ENCODE measurements at regions not wholly inside any gene's neighbourhood (a gene's known extent, or its start where the extent isn't known, plus 50 kb on each side); places are given as distances from the start of the nearest gene placed in this dataset.

DNA sequence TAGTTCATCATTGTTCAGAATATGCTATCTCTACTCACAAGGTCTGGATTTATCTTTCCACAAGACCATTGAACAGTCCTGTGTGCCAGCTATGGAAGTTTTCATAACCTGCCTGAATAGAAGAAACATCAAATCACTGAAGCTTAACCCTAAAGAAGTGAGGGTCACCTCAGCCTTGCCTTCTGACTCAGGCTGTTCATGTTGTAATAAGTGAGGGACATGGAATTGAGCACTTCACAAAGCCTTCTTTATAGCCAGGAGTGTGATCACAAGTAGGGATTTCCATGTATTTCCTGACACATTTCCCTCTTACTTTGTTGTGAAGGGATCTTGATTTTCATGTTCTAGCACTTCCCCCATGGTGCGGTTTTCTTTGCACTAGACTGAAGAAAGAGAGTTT lies 577.5 kb upstream of the WWC1 start:
- no peak overlapping the region for H3K4me3 ChIP-seq (ENCODE audit: control insufficient read depth, low read depth, low read length)
- TF ChIP-seq, protein P1, sequence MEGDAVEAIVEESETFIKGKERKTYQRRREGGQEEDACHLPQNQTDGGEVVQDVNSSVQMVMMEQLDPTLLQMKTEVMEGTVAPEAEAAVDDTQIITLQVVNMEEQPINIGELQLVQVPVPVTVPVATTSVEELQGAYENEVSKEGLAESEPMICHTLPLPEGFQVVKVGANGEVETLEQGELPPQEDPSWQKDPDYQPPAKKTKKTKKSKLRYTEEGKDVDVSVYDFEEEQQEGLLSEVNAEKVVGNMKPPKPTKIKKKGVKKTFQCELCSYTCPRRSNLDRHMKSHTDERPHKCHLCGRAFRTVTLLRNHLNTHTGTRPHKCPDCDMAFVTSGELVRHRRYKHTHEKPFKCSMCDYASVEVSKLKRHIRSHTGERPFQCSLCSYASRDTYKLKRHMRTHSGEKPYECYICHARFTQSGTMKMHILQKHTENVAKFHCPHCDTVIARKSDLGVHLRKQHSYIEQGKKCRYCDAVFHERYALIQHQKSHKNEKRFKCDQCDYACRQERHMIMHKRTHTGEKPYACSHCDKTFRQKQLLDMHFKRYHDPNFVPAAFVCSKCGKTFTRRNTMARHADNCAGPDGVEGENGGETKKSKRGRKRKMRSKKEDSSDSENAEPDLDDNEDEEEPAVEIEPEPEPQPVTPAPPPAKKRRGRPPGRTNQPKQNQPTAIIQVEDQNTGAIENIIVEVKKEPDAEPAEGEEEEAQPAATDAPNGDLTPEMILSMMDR (conservative IDR thresholded peaks at IDR 0.05; ENCODE audit: control insufficient read depth, insufficient read depth, low read depth, low read length) = no peak
- DNase-seq (ENCODE audit: low read depth) = no peak

DNA sequence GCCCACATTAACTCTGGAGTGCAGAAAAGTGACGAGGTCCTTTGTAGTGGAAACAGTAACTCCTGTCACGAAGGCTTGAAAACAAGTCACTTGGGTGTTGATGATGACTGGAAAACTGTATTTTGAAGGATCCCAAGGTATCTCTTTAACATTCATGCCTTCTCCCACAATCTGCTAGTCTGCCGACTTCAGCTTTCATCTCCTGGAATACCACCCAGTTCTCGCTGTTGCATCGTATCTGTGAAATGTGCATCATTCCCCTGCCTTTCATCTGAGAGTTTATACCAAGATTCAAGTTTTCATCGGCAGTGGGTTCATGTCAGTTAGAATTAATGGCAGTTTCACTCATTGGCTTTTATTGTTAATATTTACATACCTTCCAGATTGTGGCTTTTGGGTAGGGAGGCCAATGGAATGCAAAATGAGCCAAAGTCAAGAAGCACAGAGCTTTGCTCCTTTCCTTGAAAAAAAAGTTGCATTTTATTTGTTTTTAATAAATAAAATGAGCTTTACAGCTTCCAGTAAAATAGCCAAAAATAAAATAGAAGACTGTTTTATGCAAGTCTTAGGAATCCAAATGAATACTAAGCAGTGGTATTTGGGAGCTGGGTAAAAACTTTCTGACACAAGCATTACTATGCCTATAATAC lies 575.2 kb upstream of the WWC1 start:
- DNase-seq (ENCODE audit: low read depth) = no peak
- H3K4me3 ChIP-seq (ENCODE audit: control insufficient read depth, low read depth, low read length) = no peak overlapping the region
- TF ChIP-seq, protein P1 (conservative IDR thresholded peaks at IDR 0.05; ENCODE audit: control insufficient read depth, insufficient read depth, low read depth, low read length) = no peak

GRCh38 chr5:167720259-167720658 lies 571.2 kb upstream of the WWC1 start:
- H3K4me3 ChIP-seq (ENCODE audit: control insufficient read depth, low read depth, low read length) = no peak overlapping the region
- DNase-seq (ENCODE audit: low read depth) = peak; percentile 56
- TF ChIP-seq, protein P1 (conservative IDR thresholded peaks at IDR 0.05; ENCODE audit: control insufficient read depth, insufficient read depth, low read depth, low read length) = no peak

GRCh38 chr5:167720676-167721260 lies 570.7 kb upstream of the WWC1 start:
- H3K4me3 ChIP-seq (ENCODE audit: control insufficient read depth, low read depth, low read length) = no peak overlapping the region
- DNase-seq (ENCODE audit: low read depth) = peak; percentile 34
- TF ChIP-seq, protein P1 (conservative IDR thresholded peaks at IDR 0.05; ENCODE audit: control insufficient read depth, insufficient read depth, low read depth, low read length) = no peak

- H3K4me3 ChIP-seq (ENCODE audit: control insufficient read depth, low read depth, low read length) = no peak overlapping the region
- TF ChIP-seq, protein P1 (conservative IDR thresholded peaks at IDR 0.05; ENCODE audit: control insufficient read depth, insufficient read depth, low read depth, low read length) = no peak
- DNase-seq (ENCODE audit: low read depth) = no peak
These were observed 569.5 kb upstream of the WWC1 start for GRCh38 chr5:167721926-167722440.

GRCh38 chr5:167723254-167723871 lies 568.1 kb upstream of the WWC1 start:
- TF ChIP-seq, protein P1 (conservative IDR thresholded peaks at IDR 0.05; ENCODE audit: control insufficient read depth, insufficient read depth, low read depth, low read length) = peak; percentile 89
- no peak overlapping the region for H3K4me3 ChIP-seq (ENCODE audit: control insufficient read depth, low read depth, low read length)

More at GRCh38 chr5:167723254-167723871, 568.1 kb upstream of the WWC1 start:
- DNase-seq (ENCODE audit: low read depth) = peak; percentile 79
